Mammary epithelial cell (primary cell): ENCODE measurements at regions not wholly inside any gene's neighbourhood (a gene's known extent, or its start where the extent isn't known, plus 50 kb on each side); places are given as distances from the start of the nearest gene placed in this dataset.

Experiments
- EZH2 ChIP-seq: IDR thresholded peaks from 2 replicates; pipeline ENCODE4 v1.6.1; 2012; ENCODE audit warnings: low read length, inconsistent platforms, borderline replicate concordance
- TF ChIP-seq, protein P1 (sequence below), 2 donors: IDR thresholded peaks in 1 of 2; conservative IDR thresholded peaks in 1 of 2; 2 replicates each; pipeline ENCODE4 v1.5.1; 2011 to 2012; ENCODE audit warnings: inconsistent platforms in 2 of 2, low read length in 2 of 2, mild to moderate bottlenecking in 2 of 2, control low read depth in 1 of 2, low read depth in 1 of 2; ENCODE audit not compliant: insufficient read depth in 1 of 2; ENCODE audit errors: extremely low read depth in 1 of 2

DNA sequence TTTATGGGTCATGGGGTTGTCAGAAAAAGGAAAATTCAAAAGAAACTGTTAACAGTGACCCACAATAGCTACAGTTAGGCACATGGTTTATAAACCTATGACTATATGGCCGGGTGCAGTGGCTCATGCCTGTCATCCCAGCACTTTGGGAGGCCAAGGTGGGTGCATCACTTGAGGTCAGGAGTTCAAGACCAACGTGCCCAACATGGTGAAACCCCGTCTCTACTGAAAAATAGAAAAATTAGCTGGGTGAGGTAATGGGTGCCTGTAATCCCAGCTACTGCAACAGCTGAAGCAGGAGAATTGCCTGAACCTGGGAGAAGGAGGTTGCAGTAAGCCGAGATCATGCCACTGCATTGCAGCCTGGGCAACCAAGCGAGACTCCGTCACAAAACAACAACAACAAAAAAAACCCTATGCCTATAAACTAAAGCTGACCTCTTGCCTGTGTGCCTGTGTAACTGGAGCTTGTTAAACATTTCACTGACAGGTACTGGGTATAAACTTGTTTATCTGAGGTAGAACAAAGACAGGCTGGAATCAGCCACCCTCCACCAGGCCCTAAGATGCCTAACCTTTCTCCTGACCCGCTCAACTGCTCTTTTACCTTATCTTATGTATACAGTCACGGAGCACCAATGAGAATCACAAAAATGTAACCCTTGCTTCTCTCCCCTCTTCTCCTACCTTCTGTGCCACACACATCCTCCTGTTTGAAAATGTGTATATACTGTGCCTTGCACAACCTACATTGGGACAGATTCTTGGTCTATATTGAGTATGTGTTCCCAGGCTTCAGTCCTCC, 62.9 kb upstream of the ATF7IP2 start:
- TF ChIP-seq, protein P1, sequence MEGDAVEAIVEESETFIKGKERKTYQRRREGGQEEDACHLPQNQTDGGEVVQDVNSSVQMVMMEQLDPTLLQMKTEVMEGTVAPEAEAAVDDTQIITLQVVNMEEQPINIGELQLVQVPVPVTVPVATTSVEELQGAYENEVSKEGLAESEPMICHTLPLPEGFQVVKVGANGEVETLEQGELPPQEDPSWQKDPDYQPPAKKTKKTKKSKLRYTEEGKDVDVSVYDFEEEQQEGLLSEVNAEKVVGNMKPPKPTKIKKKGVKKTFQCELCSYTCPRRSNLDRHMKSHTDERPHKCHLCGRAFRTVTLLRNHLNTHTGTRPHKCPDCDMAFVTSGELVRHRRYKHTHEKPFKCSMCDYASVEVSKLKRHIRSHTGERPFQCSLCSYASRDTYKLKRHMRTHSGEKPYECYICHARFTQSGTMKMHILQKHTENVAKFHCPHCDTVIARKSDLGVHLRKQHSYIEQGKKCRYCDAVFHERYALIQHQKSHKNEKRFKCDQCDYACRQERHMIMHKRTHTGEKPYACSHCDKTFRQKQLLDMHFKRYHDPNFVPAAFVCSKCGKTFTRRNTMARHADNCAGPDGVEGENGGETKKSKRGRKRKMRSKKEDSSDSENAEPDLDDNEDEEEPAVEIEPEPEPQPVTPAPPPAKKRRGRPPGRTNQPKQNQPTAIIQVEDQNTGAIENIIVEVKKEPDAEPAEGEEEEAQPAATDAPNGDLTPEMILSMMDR (conservative IDR thresholded peaks at IDR 0.05 in 1 of 2, IDR thresholded peaks at IDR 0.05 in 1 of 2; ENCODE audit: extremely low read depth in 1 of 2, insufficient read depth in 1 of 2, low read depth in 1 of 2, low read length in 2 of 2), result no peak
- TF ChIP-seq EZH2, result no peak
